SK-N-MC (cell line): ENCODE measurements at regions not wholly inside any gene's neighbourhood (a gene's known extent, or its start where the extent isn't known, plus 50 kb on each side); places are given as distances from the start of the nearest gene placed in this dataset.

Source experiments
- EZH2 ChIP-seq: fragments of 200-600 bp; sonication (generic); IDR thresholded peaks from one replicate; pipeline ENCODE4 v1.6.1; 2017; ENCODE audit warnings: antibody characterized with exemption
- FOXP2 ChIP-seq: optimal IDR thresholded peaks from 2 replicates; pipeline ENCODE3; 2011; ENCODE audit warnings: mild to moderate bottlenecking, moderate library complexity; ENCODE audit not compliant: insufficient read depth; ENCODE audit errors: extremely low read length, control extremely low read depth
- POLR2AphosphoS5 ChIP-seq: IDR thresholded peaks from 2 replicates; pipeline ENCODE4 v1.6.1; 2012; ENCODE audit warnings: mild to moderate bottlenecking, low read depth, low read length, borderline replicate concordance

- TF ChIP-seq EZH2 (no peak), POLR2AphosphoS5 (no peak), FOXP2 (no peak)
These were observed 1294.8 kb upstream of the ACO1 start for GRCh38 chr9:31089549-31090221.
